A673 (cell line): ENCODE measurements at regions not wholly inside any gene's neighbourhood (a gene's known extent, or its start where the extent isn't known, plus 50 kb on each side); places are given as distances from the start of the nearest gene placed in this dataset.

ENCODE experiments used
- BruUV-seq: library from RNA; stranded (reverse); fragments of 400-500 nt; replicated peaks from 2 replicates; lab custom pipeline; 2021; lab: Mats Ljungman, UMichigan
- CTCF ChIA-PET: fragments of 300-600 bp; sonication (Branson Sonifier 250); formaldehyde crosslinking; loops from one replicate; lab custom pipeline; 2022; ENCODE audit warnings: antibody characterized with exemption; lab: Charles Lee
- POLR2A ChIA-PET: fragments of 300-600 bp; sonication (Branson Sonifier 250); formaldehyde crosslinking; loops from one replicate; lab custom pipeline; 2022; ENCODE audit warnings: antibody characterized with exemption; ENCODE audit not compliant: low non-redundant PET; lab: Charles Lee
- DNase-seq: peaks from one replicate; pipeline ENCODE4 v3.0.0-alpha.2; 2015; ENCODE audit warnings: low spot score
- H3K27ac ChIP-seq: fragments of 200-600 bp; sonication (generic); 2 replicates; pipeline ENCODE4 v1.5.1; 2016; ENCODE audit warnings: mixed run types, low read depth, mild to moderate bottlenecking, mixed read lengths, antibody characterized with exemption, low read length; ENCODE audit not compliant: poor library complexity, severe bottlenecking
- H3K27me3 ChIP-seq: fragments of 200-600 bp; sonication (generic); replicated peaks from 2 replicates; pipeline ENCODE4 v1.6.1; 2017; ENCODE audit warnings: mixed run types, low read depth, mild to moderate bottlenecking, mixed read lengths, antibody characterized with exemption, low read length; ENCODE audit not compliant: insufficient read depth, poor library complexity
- H3K36me3 ChIP-seq: fragments of 200-600 bp; sonication (generic); 2 replicates; pipeline ENCODE4 v1.6.1; 2016; ENCODE audit warnings: mixed run types, mild to moderate bottlenecking, mixed read lengths, antibody characterized with exemption, low read length; ENCODE audit not compliant: insufficient read depth, poor library complexity, severe bottlenecking
- H3K4me1 ChIP-seq: fragments of 200-600 bp; sonication (generic); 2 replicates; pipeline ENCODE4 v1.6.1; 2017; ENCODE audit warnings: mixed run types, mild to moderate bottlenecking, mixed read lengths, antibody characterized with exemption, low read length; ENCODE audit not compliant: insufficient read depth, poor library complexity, severe bottlenecking
- H3K4me3 ChIP-seq: fragments of 200-600 bp; sonication (generic); 2 replicates; pipeline ENCODE4 v1.5.1; 2016; ENCODE audit warnings: low read depth, mixed run types, mild to moderate bottlenecking, mixed read lengths, low read length; ENCODE audit not compliant: poor library complexity, severe bottlenecking
- H3K9me3 ChIP-seq: fragments of 200-600 bp; sonication (generic); 2 replicates; pipeline ENCODE4 v1.6.1; 2016; ENCODE audit warnings: mixed run types, low read depth, mild to moderate bottlenecking, mixed read lengths, antibody characterized with exemption, low read length; ENCODE audit not compliant: poor library complexity, severe bottlenecking
- EZH2 ChIP-seq: fragments of 200-600 bp; sonication (generic); IDR thresholded peaks from 2 replicates; pipeline ENCODE4 v1.6.1; 2017; ENCODE audit warnings: borderline replicate concordance, low read depth, mild to moderate bottlenecking, mixed read lengths, antibody characterized with exemption, low read length; ENCODE audit not compliant: poor library complexity, severe bottlenecking
- intact Hi-C: fragments of 100-400 bp; cut with micrococcal nuclease; formaldehyde crosslinking; loops from one replicate; pipeline ENCODE4 v1.10.0; 2022; ENCODE audit not compliant: unreplicated experiment
- TF ChIP-seq, protein P1 (sequence below): fragments of 300-800, 200-600 bp; sonication (generic); conservative IDR thresholded peaks from 2 replicates; pipeline ENCODE4 v1.5.1; 2017; ENCODE audit warnings: low read depth, mild to moderate bottlenecking, antibody characterized with exemption, low read length, moderate library complexity, mixed read lengths

DNA sequence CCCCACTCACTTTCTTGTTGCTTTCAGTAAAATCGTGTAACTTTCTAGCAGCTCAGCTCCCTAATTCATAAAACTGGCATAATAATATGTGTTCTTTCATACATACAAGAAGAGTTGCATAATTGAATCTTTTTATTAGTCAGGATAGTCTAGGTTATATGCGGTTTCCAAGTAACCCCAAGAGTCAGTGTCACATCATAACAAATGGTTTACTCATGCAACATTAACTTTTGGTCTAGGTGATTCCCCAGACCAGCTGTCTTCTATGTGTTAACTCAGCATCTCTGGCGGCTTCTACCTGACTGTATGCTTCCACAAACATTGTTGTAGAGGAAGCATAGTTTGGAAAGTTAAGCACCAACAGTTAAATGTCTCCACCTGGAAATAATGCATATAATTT lies 1000.4 kb downstream of the CDH11 start:
- POLR2A ChIA-PET: no interaction called here
- no peaks in the 10 kb centered on the region for H3K9me3 ChIP-seq
- no peaks in the 10 kb centered on the region for H3K4me1 ChIP-seq
- TF ChIP-seq, protein P1, sequence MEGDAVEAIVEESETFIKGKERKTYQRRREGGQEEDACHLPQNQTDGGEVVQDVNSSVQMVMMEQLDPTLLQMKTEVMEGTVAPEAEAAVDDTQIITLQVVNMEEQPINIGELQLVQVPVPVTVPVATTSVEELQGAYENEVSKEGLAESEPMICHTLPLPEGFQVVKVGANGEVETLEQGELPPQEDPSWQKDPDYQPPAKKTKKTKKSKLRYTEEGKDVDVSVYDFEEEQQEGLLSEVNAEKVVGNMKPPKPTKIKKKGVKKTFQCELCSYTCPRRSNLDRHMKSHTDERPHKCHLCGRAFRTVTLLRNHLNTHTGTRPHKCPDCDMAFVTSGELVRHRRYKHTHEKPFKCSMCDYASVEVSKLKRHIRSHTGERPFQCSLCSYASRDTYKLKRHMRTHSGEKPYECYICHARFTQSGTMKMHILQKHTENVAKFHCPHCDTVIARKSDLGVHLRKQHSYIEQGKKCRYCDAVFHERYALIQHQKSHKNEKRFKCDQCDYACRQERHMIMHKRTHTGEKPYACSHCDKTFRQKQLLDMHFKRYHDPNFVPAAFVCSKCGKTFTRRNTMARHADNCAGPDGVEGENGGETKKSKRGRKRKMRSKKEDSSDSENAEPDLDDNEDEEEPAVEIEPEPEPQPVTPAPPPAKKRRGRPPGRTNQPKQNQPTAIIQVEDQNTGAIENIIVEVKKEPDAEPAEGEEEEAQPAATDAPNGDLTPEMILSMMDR: no peak
- no peak for TF ChIP-seq EZH2
- CTCF ChIA-PET: no interaction called here
- intact Hi-C loops: no loop called here
- no peak overlapping the region for H3K4me3 ChIP-seq
- no peaks in the 10 kb centered on the region for H3K36me3 ChIP-seq
- no peak for DNase-seq
- H3K27ac ChIP-seq: no peak overlapping the region
- H3K27me3 ChIP-seq: no peaks in the 10 kb centered on the region
- BruUV-seq: no TSS peak

DNA sequence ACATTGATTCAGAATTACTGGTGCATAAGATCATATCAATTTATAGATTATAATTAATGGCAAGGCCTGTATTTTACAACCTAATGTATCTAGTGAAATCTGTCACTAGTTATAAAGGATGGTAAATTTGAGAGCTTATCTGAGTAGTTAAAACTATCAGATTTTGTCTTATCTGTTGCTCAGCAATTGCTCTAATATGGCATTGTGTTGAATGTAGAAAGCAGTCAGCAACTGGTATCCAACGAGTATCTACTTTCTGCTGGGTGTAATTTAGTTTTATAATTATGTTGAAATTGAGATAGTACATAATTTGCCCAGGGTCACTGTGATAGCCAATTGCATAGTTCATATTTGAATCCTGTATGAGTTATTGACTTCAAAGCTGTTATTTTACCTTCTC lies 1005.7 kb downstream of the CDH11 start:
- Histone ChIP-seq H3K36me3 (no peaks in the 10 kb centered on the region), H3K4me1 (no peaks in the 10 kb centered on the region), H3K9me3 (no peaks in the 10 kb centered on the region), H3K4me3 (no peak overlapping the region), H3K27me3 (no peaks in the 10 kb centered on the region), H3K27ac (no peak overlapping the region)
- TF ChIP-seq, protein P1: no peak
- TF ChIP-seq EZH2: no peak
- DNase-seq: no peak
- ChIA-PET CTCF (no interaction called here), POLR2A (no interaction called here)
- BruUV-seq: no TSS peak
- intact Hi-C loops: no loop called here

DNA sequence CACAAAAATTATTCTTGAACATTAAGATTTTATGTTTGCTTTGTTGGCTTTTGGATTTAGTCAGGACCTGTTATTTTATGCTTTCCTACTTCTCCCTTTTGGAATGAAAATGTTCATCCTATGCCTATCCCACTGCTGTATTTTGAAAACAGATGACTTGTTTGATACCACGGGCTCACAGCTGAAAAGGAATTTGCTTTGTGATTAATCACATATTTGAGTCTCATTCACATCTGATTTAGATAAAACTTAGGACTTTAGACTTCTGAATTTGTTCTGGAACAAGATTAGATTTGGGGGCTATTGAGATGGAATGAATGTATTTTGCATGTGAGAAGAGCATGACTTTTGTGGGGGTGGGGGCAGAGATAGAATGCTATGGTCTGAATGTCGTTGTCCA lies 1012.6 kb downstream of the CDH11 start:
- Histone ChIP-seq H3K27me3 (no peaks in the 10 kb centered on the region), H3K27ac (no peak overlapping the region), H3K9me3 (no peaks in the 10 kb centered on the region), H3K4me1 (no peaks in the 10 kb centered on the region), H3K4me3 (no peak overlapping the region), H3K36me3 (no peaks in the 10 kb centered on the region)
- CTCF ChIA-PET: no interaction called here
- no TSS peak for BruUV-seq
- DNase-seq: no peak
- intact Hi-C loops: no loop called here
- POLR2A ChIA-PET: no interaction called here
- TF ChIP-seq, protein P1: no peak
- TF ChIP-seq EZH2: no peak
